Cardiac fibroblast (primary cell): ENCODE measurements at regions not wholly inside any gene's neighbourhood (a gene's known extent, or its start where the extent isn't known, plus 50 kb on each side); places are given as distances from the start of the nearest gene placed in this dataset.

ENCODE experiments used
- DNase-seq, 2 donors: peaks; one replicate each; pipeline versions ENCODE4 v3.0.0 to v3.0.0-alpha.2; 2010; ENCODE audit warnings: low read depth in 2 of 2
- H3K4me3 ChIP-seq, 2 donors: replicated peaks in 1 of 2; 1 replicate in 1 of 2; 2 replicates in 1 of 2; pipeline ENCODE4 v1.5.1; 2011; ENCODE audit warnings: low read depth in 2 of 2, low read length in 2 of 2, mild to moderate bottlenecking in 2 of 2, moderate library complexity in 1 of 2
- TF ChIP-seq, protein P1 (sequence below): IDR thresholded peaks from one replicate; pipeline ENCODE4 v1.5.1; 2011; ENCODE audit warnings: low read depth, mild to moderate bottlenecking, low read length, inconsistent platforms

DNA sequence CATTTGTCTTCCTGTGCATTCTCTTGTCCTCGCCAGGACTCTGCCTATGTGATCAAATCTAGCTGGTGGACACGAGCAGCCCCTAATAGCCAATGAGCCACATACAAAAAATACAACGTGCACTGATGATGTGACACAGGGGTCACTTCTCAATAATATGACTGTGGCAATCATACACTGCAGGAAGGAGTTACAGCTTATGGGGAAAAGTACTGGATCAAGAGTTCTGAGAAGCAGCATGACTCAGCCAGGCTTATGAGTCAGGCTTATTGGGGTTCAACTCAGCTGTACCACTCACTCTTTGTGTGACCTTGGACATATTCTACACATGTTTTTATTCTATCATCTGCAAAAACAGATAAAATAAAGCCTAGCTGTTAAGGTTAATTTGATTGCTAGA, 889.4 kb upstream of the TENM4 start:
- no peak overlapping the region for H3K4me3 ChIP-seq
- TF ChIP-seq, protein P1, sequence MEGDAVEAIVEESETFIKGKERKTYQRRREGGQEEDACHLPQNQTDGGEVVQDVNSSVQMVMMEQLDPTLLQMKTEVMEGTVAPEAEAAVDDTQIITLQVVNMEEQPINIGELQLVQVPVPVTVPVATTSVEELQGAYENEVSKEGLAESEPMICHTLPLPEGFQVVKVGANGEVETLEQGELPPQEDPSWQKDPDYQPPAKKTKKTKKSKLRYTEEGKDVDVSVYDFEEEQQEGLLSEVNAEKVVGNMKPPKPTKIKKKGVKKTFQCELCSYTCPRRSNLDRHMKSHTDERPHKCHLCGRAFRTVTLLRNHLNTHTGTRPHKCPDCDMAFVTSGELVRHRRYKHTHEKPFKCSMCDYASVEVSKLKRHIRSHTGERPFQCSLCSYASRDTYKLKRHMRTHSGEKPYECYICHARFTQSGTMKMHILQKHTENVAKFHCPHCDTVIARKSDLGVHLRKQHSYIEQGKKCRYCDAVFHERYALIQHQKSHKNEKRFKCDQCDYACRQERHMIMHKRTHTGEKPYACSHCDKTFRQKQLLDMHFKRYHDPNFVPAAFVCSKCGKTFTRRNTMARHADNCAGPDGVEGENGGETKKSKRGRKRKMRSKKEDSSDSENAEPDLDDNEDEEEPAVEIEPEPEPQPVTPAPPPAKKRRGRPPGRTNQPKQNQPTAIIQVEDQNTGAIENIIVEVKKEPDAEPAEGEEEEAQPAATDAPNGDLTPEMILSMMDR: no peak
- peak; percentile 5 to 8 for DNase-seq

DNA sequence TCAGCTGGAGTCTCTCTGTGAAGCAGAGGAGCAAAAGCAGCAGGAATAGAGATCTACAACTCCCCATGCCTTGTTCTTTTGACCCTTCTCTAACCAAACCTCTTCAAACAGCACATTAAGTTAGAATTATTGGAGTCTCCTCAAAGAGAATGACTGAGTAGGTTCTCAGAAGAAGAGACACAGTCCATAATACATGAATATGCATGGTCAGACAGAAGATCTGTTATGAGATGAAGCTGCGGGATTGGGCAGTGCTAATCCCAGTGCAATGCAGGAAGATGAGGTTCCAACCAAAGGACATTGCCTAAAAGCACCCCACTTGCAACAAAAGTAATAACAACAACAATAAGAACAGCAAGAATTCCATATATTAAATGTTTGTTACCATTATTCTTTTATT, 887.9 kb upstream of the TENM4 start:
- no peak overlapping the region for H3K4me3 ChIP-seq
- no peak for DNase-seq
- TF ChIP-seq, protein P1: no peak

DNA sequence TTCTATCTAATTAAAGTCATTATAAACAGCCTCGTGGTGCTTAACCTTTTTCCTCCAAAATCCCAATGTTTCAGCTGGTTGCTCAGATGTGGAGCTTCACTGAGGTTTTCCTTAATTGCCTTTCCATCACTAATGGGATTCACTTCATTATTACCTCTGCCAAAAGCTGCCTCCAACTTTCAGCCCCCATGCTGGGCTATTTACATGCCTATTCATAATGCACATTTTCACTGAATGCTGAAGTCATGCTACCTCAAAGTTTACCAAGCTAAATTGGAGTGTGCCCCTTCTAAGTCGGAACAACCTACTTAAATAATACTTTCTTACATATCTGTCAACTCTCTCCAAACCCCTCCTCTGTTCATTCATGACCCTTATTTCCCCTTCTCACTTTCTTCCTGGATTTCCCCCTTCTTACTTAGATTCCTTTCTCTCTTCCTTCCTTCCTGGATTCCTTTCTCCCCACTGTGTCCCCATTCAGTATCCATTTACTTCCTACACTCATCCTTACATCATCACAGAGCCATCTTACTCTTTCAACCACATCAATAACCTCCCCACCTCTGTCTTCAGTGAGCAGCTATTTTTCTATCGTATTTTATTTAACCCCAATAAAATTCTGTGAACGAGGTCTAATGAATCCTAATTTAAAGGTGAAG, 887.3 kb upstream of the TENM4 start:
- TF ChIP-seq, protein P1: no peak
- DNase-seq: no peak
- H3K4me3 ChIP-seq: no peak overlapping the region

- TF ChIP-seq, protein P1: no peak
- no peak overlapping the region for H3K4me3 ChIP-seq
- DNase-seq: no peak
These were observed 881.0 kb upstream of the TENM4 start for GRCh38 chr11:80321786-80322185.

DNA sequence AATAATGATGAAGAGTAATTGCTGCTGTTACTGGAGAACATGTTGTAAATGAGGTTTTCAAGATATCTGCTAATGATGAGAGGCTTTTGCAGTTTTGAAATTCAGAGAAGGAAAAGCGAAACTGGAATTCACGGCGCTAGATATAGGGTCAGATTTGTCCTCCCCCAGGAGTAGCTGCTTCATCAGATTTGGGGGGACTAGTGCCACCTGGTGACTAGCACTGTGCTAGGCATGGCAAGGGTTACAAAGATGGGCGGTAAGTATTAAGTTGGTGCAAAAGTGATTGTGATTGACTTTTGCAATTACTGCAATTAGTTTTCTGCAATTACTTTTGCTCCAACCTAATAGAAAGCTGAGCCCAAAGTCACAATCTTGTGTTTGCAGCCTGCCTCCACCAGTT, 879.9 kb upstream of the TENM4 start:
- TF ChIP-seq, protein P1: no peak
- no peak overlapping the region for H3K4me3 ChIP-seq
- no peak for DNase-seq

DNA sequence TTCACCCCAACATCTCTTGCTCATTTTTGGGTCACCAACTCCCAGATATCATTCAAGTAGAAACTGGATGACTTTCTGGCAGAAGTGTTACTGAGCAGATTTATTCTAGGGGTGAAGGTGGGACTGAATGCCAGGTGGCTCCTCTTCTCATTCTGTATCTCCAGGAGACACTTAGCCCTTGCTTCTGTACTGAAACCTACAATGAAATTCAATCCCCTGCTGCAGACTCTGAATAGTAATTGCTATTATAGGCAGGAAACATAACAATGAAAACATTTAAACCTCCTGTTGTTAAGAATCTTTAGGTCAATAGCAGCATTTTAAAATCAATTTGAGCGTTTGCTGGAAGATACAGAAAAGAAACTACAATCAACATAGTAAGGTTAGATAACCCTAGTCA, 879.4 kb upstream of the TENM4 start:
- no peak overlapping the region for H3K4me3 ChIP-seq
- no peak for DNase-seq
- TF ChIP-seq, protein P1: no peak

DNA sequence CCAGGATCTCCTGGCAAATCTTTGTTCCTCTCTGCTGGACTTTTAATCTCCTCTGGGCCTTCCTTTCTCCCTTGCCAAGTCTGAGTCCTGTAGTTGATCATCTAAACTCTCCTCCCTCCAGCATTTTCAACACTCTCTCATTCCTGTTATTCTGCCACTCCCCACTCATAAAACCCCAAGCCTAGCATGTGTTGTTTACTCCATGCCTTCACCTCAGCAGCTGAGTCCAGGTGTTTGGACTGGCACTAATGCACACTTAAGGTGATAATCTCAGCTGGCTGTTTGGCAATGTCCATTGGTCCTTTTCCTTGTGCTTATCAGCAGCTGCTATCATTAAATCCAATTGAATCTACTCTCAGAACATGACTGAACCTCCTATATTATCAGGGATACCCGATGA, 876.8 kb upstream of the TENM4 start:
- no peak for DNase-seq
- no peak overlapping the region for H3K4me3 ChIP-seq
- TF ChIP-seq, protein P1: no peak
